ENCODE measurements at regions not wholly inside any gene's neighbourhood (a gene's known extent, or its start where the extent isn't known, plus 50 kb on each side); places are given as distances from the start of the nearest gene placed in this dataset.

DNA sequence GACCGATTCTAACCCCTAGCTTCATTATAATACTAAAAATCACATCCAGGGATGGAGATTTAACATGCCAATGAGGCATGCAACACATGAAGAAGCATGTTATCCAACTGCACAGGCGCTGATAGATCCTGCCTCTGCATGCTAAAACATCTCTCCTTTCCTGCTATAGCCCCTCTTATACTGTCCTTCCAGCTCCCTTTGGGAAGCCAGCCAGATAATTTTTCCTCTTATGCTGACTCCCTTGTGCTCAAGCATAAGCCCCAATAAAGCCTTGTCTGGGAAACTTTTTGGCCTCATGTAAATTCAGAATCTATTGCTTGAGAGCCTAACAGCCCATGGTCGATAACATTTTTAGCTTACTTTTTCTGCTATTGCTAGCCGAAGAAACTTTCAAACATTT is 404.3 kb downstream of the EPM2A start:
- Histone ChIP-seq H3K9me2 (replicated peaks; ENCODE audit: low read length) (no peaks in the 10 kb centered on the region), H3K36me3 (ENCODE audit: low read depth, low read length) (no peaks in the 10 kb centered on the region), H3K4me3 (ENCODE audit: low read length) (no peak overlapping the region), H4K20me1 (ENCODE audit: low read length) (no peaks in the 10 kb centered on the region), H3K9me3 (ENCODE audit: low read length) (no peaks in the 10 kb centered on the region), H3K79me2 (ENCODE audit: low read length) (no peaks in the 10 kb centered on the region), H3K27ac (ENCODE audit: low read length) (no peak overlapping the region), H2AFZ (ENCODE audit: low read length) (no peak overlapping the region), H3K27me3 (ENCODE audit: low read length) (no peaks in the 10 kb centered on the region), H3F3A (ENCODE audit: low read length, unreplicated experiment) (no peaks in the 10 kb centered on the region), H3K4me2 (ENCODE audit: low read length) (no peak overlapping the region), H3K4me1 (ENCODE audit: insufficient read depth, low read length) (no peaks in the 10 kb centered on the region), H3K9ac (ENCODE audit: low read length) (no peak overlapping the region)
- BruUV-seq (replicated peaks), result no TSS peak
- ChIA-PET CTCF (no interaction called here), POLR2A (ENCODE audit: unreplicated experiment) (no interaction called here)
- TF ChIP-seq, protein P1, sequence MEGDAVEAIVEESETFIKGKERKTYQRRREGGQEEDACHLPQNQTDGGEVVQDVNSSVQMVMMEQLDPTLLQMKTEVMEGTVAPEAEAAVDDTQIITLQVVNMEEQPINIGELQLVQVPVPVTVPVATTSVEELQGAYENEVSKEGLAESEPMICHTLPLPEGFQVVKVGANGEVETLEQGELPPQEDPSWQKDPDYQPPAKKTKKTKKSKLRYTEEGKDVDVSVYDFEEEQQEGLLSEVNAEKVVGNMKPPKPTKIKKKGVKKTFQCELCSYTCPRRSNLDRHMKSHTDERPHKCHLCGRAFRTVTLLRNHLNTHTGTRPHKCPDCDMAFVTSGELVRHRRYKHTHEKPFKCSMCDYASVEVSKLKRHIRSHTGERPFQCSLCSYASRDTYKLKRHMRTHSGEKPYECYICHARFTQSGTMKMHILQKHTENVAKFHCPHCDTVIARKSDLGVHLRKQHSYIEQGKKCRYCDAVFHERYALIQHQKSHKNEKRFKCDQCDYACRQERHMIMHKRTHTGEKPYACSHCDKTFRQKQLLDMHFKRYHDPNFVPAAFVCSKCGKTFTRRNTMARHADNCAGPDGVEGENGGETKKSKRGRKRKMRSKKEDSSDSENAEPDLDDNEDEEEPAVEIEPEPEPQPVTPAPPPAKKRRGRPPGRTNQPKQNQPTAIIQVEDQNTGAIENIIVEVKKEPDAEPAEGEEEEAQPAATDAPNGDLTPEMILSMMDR (conservative IDR thresholded peaks at IDR 0.05; ENCODE audit: low read depth, low read length), result no peak
- no peak for TF ChIP-seq EZH2phosphoT487 (IDR thresholded peaks at IDR 0.05; ENCODE audit: borderline replicate concordance, low read length)
- no peak for TF ChIP-seq EZH2 (IDR thresholded peaks at IDR 0.05; ENCODE audit: low read length, unreplicated experiment)
- ATAC-seq, result no peak
- intact Hi-C loops (cut with micrococcal nuclease), result no loop called here
- no peak for DNase-seq

DNA sequence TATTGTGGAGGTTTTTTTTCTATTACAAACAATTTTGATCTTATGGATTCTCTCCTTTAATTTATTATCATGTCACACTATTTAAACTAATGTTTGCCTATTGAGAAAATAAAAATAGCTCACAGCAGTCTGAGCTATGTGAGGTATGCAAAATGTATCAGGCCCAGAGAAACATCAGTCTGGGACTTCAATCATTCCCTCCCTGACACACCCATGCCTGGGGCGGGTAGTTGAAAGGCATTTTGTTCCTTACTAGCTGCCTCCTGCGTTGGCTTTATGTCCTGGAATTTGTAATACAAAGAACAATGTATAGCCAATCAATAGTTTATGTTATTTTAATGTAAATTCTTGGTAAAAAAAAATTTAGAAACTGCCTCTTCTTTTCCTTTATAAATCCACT is 403.3 kb downstream of the EPM2A start:
- no peak overlapping the region for H2AFZ ChIP-seq (ENCODE audit: low read length)
- intact Hi-C loops (cut with micrococcal nuclease), result no loop called here
- no peaks in the 10 kb centered on the region for H4K20me1 ChIP-seq (ENCODE audit: low read length)
- TF ChIP-seq EZH2 (IDR thresholded peaks at IDR 0.05; ENCODE audit: low read length, unreplicated experiment) (no peak), EZH2phosphoT487 (IDR thresholded peaks at IDR 0.05; ENCODE audit: borderline replicate concordance, low read length) (no peak)
- TF ChIP-seq, protein P1 (conservative IDR thresholded peaks at IDR 0.05; ENCODE audit: low read depth, low read length), result no peak
- H3K36me3 ChIP-seq (ENCODE audit: low read depth, low read length), result no peaks in the 10 kb centered on the region
- H3K9ac ChIP-seq (ENCODE audit: low read length), result no peak overlapping the region
- H3K27ac ChIP-seq (ENCODE audit: low read length), result no peak overlapping the region
- no peaks in the 10 kb centered on the region for H3K9me2 ChIP-seq (replicated peaks; ENCODE audit: low read length)
- no peaks in the 10 kb centered on the region for H3K79me2 ChIP-seq (ENCODE audit: low read length)
- H3K9me3 ChIP-seq (ENCODE audit: low read length), result no peaks in the 10 kb centered on the region
- ChIA-PET POLR2A (ENCODE audit: unreplicated experiment) (no interaction called here), CTCF (no interaction called here)
- no peak overlapping the region for H3K4me2 ChIP-seq (ENCODE audit: low read length)
- no peaks in the 10 kb centered on the region for H3K27me3 ChIP-seq (ENCODE audit: low read length)
- DNase-seq, result peak; percentile 46
- H3K4me1 ChIP-seq (ENCODE audit: insufficient read depth, low read length), result no peaks in the 10 kb centered on the region
- no peaks in the 10 kb centered on the region for H3F3A ChIP-seq (ENCODE audit: low read length, unreplicated experiment)
- H3K4me3 ChIP-seq (ENCODE audit: low read length), result no peak overlapping the region
- no TSS peak for BruUV-seq (replicated peaks)
- no peak for ATAC-seq

DNA sequence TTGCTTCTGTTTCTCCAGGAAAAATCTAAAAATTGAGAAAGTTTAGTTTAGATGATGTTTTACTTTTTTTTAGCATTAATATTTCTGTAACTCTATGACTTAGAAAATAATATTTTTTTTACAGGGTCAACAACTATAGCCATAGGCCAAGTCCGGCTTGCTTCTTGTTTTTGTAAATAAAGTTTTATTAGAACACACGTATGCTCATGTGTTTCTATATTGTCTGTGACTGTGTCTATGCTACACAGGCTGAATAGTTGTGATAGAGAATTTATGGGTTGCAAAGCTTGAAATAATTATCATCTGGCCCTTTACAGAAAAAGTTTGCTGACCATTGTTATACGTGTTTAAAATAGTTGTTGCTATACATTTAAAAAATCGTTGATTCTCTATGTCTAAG is 399.2 kb downstream of the EPM2A start:
- ChIA-PET CTCF (no interaction called here), POLR2A (ENCODE audit: unreplicated experiment) (no interaction called here)
- Histone ChIP-seq H3F3A (ENCODE audit: low read length, unreplicated experiment) (no peaks in the 10 kb centered on the region), H3K27me3 (ENCODE audit: low read length) (no peaks in the 10 kb centered on the region), H3K9ac (ENCODE audit: low read length) (no peak overlapping the region), H3K36me3 (ENCODE audit: low read depth, low read length) (no peaks in the 10 kb centered on the region), H3K4me1 (ENCODE audit: insufficient read depth, low read length) (no peaks in the 10 kb centered on the region), H4K20me1 (ENCODE audit: low read length) (no peaks in the 10 kb centered on the region), H3K27ac (ENCODE audit: low read length) (no peak overlapping the region), H3K9me2 (replicated peaks; ENCODE audit: low read length) (no peaks in the 10 kb centered on the region), H3K4me3 (ENCODE audit: low read length) (no peak overlapping the region), H2AFZ (ENCODE audit: low read length) (no peak overlapping the region), H3K9me3 (ENCODE audit: low read length) (no peaks in the 10 kb centered on the region), H3K79me2 (ENCODE audit: low read length) (no peaks in the 10 kb centered on the region), H3K4me2 (ENCODE audit: low read length) (no peak overlapping the region)
- no peak for DNase-seq
- intact Hi-C loops (cut with micrococcal nuclease), result no loop called here
- BruUV-seq (replicated peaks), result no TSS peak
- TF ChIP-seq, protein P1 (conservative IDR thresholded peaks at IDR 0.05; ENCODE audit: low read depth, low read length), result no peak
- TF ChIP-seq EZH2phosphoT487 (IDR thresholded peaks at IDR 0.05; ENCODE audit: borderline replicate concordance, low read length), result no peak
- TF ChIP-seq EZH2 (IDR thresholded peaks at IDR 0.05; ENCODE audit: low read length, unreplicated experiment), result no peak
- no peak for ATAC-seq

All from PC-3 (cell line).